Breast epithelium (tissue), 3 donors: ENCODE measurements at regions not wholly inside any gene's neighbourhood (a gene's known extent, or its start where the extent isn't known, plus 50 kb on each side); places are given as distances from the start of the nearest gene placed in this dataset.

Experiments used
- CTCF ChIP-seq, 3 donors: fragments of 450-650 bp; IDR thresholded peaks; one replicate each; pipeline ENCODE4 v1.5.1; 2016 to 2017; ENCODE audit warnings: antibody characterized with exemption in 3 of 3, mild to moderate bottlenecking in 3 of 3, moderate library complexity in 3 of 3
- POLR2A ChIP-seq: fragments of 450-650 bp; IDR thresholded peaks from one replicate; pipeline ENCODE4 v1.6.1; 2016; ENCODE audit warnings: antibody characterized with exemption, mild to moderate bottlenecking, moderate library complexity
- POLR2AphosphoS5 ChIP-seq, 3 donors: sonication (generic); formaldehyde crosslinking; IDR thresholded peaks; one replicate each; pipeline ENCODE4 v1.6.1; 2017; ENCODE audit warnings: antibody characterized with exemption in 3 of 3

GRCh38 chr1:193727850-193728249 is 541.4 kb upstream of the B3GALT2 start:
- TF ChIP-seq CTCF (IDR thresholded peaks at IDR 0.05) (no peak), POLR2A (no peak), POLR2AphosphoS5 (IDR thresholded peaks at IDR 0.05) (no peak)
